ENCODE measurements at regions not wholly inside any gene's neighbourhood (a gene's known extent, or its start where the extent isn't known, plus 50 kb on each side); places are given as distances from the start of the nearest gene placed in this dataset.

GRCh38 chr10:123581656-123582055 lies 84.5 kb upstream of the GPR26 start:
- no peak for DNase-seq

GRCh38 chr10:123582084-123582989 lies 83.8 kb upstream of the GPR26 start:
- peak; percentile 65 for DNase-seq

GRCh38 chr10:123583639-123584418 lies 82.3 kb upstream of the GPR26 start:
- peak; percentile 34 for DNase-seq

GRCh38 chr10:123584419-123584775 lies 81.8 kb upstream of the GPR26 start:
- no peak for DNase-seq

- no peak for DNase-seq
Observed at GRCh38 chr10:123585477-123586445, 80.4 kb upstream of the GPR26 start.

- no peak for DNase-seq
Observed at GRCh38 chr10:123587110-123587509, 79.0 kb upstream of the GPR26 start.

GRCh38 chr10:123588386-123588914 lies 77.7 kb upstream of the GPR26 start:
- DNase-seq: no peak

- DNase-seq: no peak
Observed at GRCh38 chr10:123595661-123596060, 70.5 kb upstream of the GPR26 start.

GRCh38 chr10:123597676-123598075 lies 68.5 kb upstream of the GPR26 start:
- no peak for DNase-seq

GRCh38 chr10:123599366-123599849 lies 66.7 kb upstream of the GPR26 start:
- no peak for DNase-seq

- DNase-seq: no peak
Observed at GRCh38 chr10:123600177-123600576, 66.0 kb upstream of the GPR26 start.

- DNase-seq: no peak
Observed at GRCh38 chr10:123603130-123603529, 63.0 kb upstream of the GPR26 start.

- DNase-seq: no peak
Observed at GRCh38 chr10:123604506-123604905, 61.6 kb upstream of the GPR26 start.

- no peak for DNase-seq
Observed at GRCh38 chr10:123606006-123606405, 60.1 kb upstream of the GPR26 start.

GRCh38 chr10:123606955-123607354 lies 59.2 kb upstream of the GPR26 start:
- DNase-seq: no peak

GRCh38 chr10:123607386-123607785 lies 58.8 kb upstream of the GPR26 start:
- no peak for DNase-seq

GRCh38 chr10:123608047-123608446 lies 58.1 kb upstream of the GPR26 start:
- no peak for DNase-seq

GRCh38 chr10:123611243-123611642 lies 54.9 kb upstream of the GPR26 start:
- DNase-seq: no peak

- no peak for DNase-seq
Observed at GRCh38 chr10:123611876-123612275, 54.3 kb upstream of the GPR26 start.

GRCh38 chr10:123613346-123613850 lies 52.8 kb upstream of the GPR26 start:
- no peak for DNase-seq

GRCh38 chr10:123614888-123615287 lies 51.3 kb upstream of the GPR26 start:
- peak; percentile 33 for DNase-seq

All from stimulated activated CD4-positive, alpha-beta T cell treated with anti-CD3 and anti-CD28 coated beads, Interleukin-4, amount 100 ng/mL, for 1 hour (primary cell).